ENCODE measurements at regions not wholly inside any gene's neighbourhood (a gene's known extent, or its start where the extent isn't known, plus 50 kb on each side); places are given as distances from the start of the nearest gene placed in this dataset.

- no peak for TF ChIP-seq REST (IDR thresholded peaks at IDR 0.05)
- TF ChIP-seq MAX (IDR thresholded peaks at IDR 0.05): no peak
- no peak for TF ChIP-seq CHD4 (IDR thresholded peaks at IDR 0.05; ENCODE audit: borderline replicate concordance)
- TF ChIP-seq JUNB (IDR thresholded peaks at IDR 0.05): no peak
- TF ChIP-seq CTCF (IDR thresholded peaks at IDR 0.05): no peak
- no peak for TF ChIP-seq MAZ (IDR thresholded peaks at IDR 0.05; ENCODE audit: borderline replicate concordance, low read depth, low read length)
- TF ChIP-seq POLR2A (IDR thresholded peaks at IDR 0.05; ENCODE audit: low read length): no peak
- no peak for TF ChIP-seq BHLHE40 (IDR thresholded peaks at IDR 0.05; ENCODE audit: low read depth, low read length)
- no peak for TF ChIP-seq USF2 (IDR thresholded peaks at IDR 0.05)
- TF ChIP-seq JUN (IDR thresholded peaks at IDR 0.05): no peak
- no peak for TF ChIP-seq POLR2AphosphoS2 (conservative IDR thresholded peaks at IDR 0.05; ENCODE audit: low read length)
- TF ChIP-seq TP53 (CRISPR knock-in tag; IDR thresholded peaks at IDR 0.05): no peak
- TF ChIP-seq ZFP36 (IDR thresholded peaks at IDR 0.05; ENCODE audit: borderline replicate concordance, partially characterized antibody): no peak
- no peak for TF ChIP-seq EP300 (IDR thresholded peaks at IDR 0.05)
Observed at GRCh38 chr2:5539282-5540165, 152.7 kb upstream of the SOX11 start.
